Right lobe of liver (tissue), 6 donors: ENCODE measurements at regions not wholly inside any gene's neighbourhood (a gene's known extent, or its start where the extent isn't known, plus 50 kb on each side); places are given as distances from the start of the nearest gene placed in this dataset.

ENCODE experiments used
- ATAC-seq, 4 donors: fragments of 200-7000 bp; cut with Tn5 transposase; one replicate each; pipeline ENCODE4 v1.9.1; 2020; ENCODE audit warnings: mild to moderate bottlenecking in 4 of 4, moderate library complexity in 4 of 4
- DNase-seq, 3 donors: peaks; one replicate each; pipeline ENCODE4 v3.0.0-alpha.2; 2020
- H3K27ac ChIP-seq, 3 donors: fragments of 200-600 bp; one replicate each; pipeline ENCODE4 v1.8.0; 2022
- H3K27me3 ChIP-seq, 2 donors: fragments of 200-600 bp; one replicate each; pipeline ENCODE4 v1.8.0; 2022
- H3K36me3 ChIP-seq, 4 donors: fragments of 200-600 bp; sonication (generic) in 1 of 4; one replicate each; pipeline versions ENCODE4 v1.5.1 to v1.8.0; 2017 to 2022; ENCODE audit warnings: control low read depth in 1 of 4
- H3K4me1 ChIP-seq, 4 donors: fragments of 200-600 bp; sonication (generic) in 1 of 4; one replicate each; pipeline versions ENCODE4 v1.5.1 to v1.8.0; 2017 to 2022; ENCODE audit warnings: control low read depth in 1 of 4
- H3K4me3 ChIP-seq, 3 donors: fragments of 200-600 bp; one replicate each; pipeline ENCODE4 v1.8.0; 2022
- H3K9me3 ChIP-seq, 4 donors: fragments of 200-600 bp; sonication (generic) in 1 of 4; one replicate each; pipeline versions ENCODE4 v1.5.1 to v1.8.0; 2017 to 2022; ENCODE audit warnings: control low read depth in 1 of 4
- POLR2A ChIP-seq: fragments of 450-650 bp; IDR thresholded peaks from one replicate; pipeline ENCODE4 v1.6.1; 2017; ENCODE audit warnings: antibody characterized with exemption, mild to moderate bottlenecking
- WGBS: methylation state at CpG from one replicate; pipeline ENCODE4 v1.1.6; 2018; ENCODE audit warnings: low coverage, low lambda C conversion rate; ENCODE audit not compliant: insufficient coverage; ENCODE audit errors: missing lambda C conversion rate; 5-methylcytosine and 5-hydroxymethylcytosine counted together
- intact Hi-C, 2 donors: fragments of 100-400 bp; cut with DNase I; formaldehyde crosslinking; loops; one replicate each; pipeline versions ENCODE4 v1.11.2 to v1.14.1; 2022
- TF ChIP-seq, protein P1 (sequence below), 4 donors: fragments of 200-600 bp in 3 of 4; fragments of 450-650 bp in 1 of 4; IDR thresholded peaks; one replicate each; pipeline versions ENCODE4 v1.5.1 to v1.8.0; 2016 to 2022; ENCODE audit warnings: antibody characterized with exemption in 4 of 4, mild to moderate bottlenecking in 2 of 4
- donor health status: DM: no; HTN: yes; CAD: no.
- donor health status: DM: no; HTN: no; CAD: no.
- donor health status: DM: no; HTN: no; CAD: no.
- donor health status: DM: no; HTN: yes; CAD: no.
- donor health status: DM: no; HTN: yes; CAD: no.

- 40% methylated on average over 1 of the region's 1 CpG for WGBS
- ATAC-seq: no peak
- Histone ChIP-seq H3K4me3 (no peak overlapping the region), H3K27ac (no peak overlapping the region), H3K27me3 (no peaks in the 10 kb centered on the region), H3K4me1 (no peaks in the 10 kb centered on the region), H3K9me3 (no peaks in the 10 kb centered on the region), H3K36me3 (no peaks in the 10 kb centered on the region)
- TF ChIP-seq POLR2A: no peak
- TF ChIP-seq, protein P1, sequence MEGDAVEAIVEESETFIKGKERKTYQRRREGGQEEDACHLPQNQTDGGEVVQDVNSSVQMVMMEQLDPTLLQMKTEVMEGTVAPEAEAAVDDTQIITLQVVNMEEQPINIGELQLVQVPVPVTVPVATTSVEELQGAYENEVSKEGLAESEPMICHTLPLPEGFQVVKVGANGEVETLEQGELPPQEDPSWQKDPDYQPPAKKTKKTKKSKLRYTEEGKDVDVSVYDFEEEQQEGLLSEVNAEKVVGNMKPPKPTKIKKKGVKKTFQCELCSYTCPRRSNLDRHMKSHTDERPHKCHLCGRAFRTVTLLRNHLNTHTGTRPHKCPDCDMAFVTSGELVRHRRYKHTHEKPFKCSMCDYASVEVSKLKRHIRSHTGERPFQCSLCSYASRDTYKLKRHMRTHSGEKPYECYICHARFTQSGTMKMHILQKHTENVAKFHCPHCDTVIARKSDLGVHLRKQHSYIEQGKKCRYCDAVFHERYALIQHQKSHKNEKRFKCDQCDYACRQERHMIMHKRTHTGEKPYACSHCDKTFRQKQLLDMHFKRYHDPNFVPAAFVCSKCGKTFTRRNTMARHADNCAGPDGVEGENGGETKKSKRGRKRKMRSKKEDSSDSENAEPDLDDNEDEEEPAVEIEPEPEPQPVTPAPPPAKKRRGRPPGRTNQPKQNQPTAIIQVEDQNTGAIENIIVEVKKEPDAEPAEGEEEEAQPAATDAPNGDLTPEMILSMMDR (IDR thresholded peaks at IDR 0.05): no peak
- intact Hi-C loops: no loop called here
- DNase-seq: no peak
Measured at GRCh38 chr5:18142831-18143230, 508.6 kb downstream of the TAF11L14 start.

DNA sequence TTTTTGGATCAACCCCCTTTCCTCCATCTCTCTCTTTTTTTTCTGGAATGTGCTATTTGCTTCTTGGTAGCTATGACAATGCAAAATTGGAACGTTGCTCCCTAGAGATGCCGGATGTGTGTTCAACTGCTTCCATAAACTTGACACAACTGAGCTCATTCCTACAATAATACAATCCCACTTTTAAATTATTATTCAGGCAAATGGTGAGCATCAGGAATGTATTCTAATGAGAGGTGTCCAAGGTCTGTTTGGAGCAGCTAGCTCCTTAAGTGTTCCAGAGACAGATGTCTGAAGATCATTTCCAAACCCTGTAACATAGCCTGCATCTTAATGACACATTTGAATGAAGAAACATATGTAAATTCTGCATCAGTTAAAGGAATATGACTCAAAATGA, 518.4 kb downstream of the TAF11L14 start:
- Histone ChIP-seq H3K27ac (no peak overlapping the region), H3K4me3 (no peak overlapping the region), H3K36me3 (no peaks in the 10 kb centered on the region), H3K27me3 (no peaks in the 10 kb centered on the region), H3K4me1 (no peaks in the 10 kb centered on the region), H3K9me3 (no peaks in the 10 kb centered on the region)
- ATAC-seq (no peak), DNase-seq (no peak)
- intact Hi-C loops: no loop called here
- TF ChIP-seq, protein P1 (IDR thresholded peaks at IDR 0.05): no peak
- TF ChIP-seq POLR2A: no peak
- WGBS: 75% methylated on average over 2 of the region's 2 CpGs

- Histone ChIP-seq H3K27me3 (no peaks in the 10 kb centered on the region), H3K27ac (no peak overlapping the region), H3K4me3 (no peak overlapping the region), H3K36me3 (no peaks in the 10 kb centered on the region), H3K4me1 (no peaks in the 10 kb centered on the region), H3K9me3 (no peaks in the 10 kb centered on the region)
- DNase-seq: no peak
- no peak for ATAC-seq
- intact Hi-C loops: no loop called here
- 83% methylated on average over 2 of the region's 2 CpGs for WGBS
- TF ChIP-seq, protein P1 (IDR thresholded peaks at IDR 0.05): no peak
Measured at GRCh38 chr5:18158166-18158565, 523.9 kb downstream of the TAF11L14 start.

DNA sequence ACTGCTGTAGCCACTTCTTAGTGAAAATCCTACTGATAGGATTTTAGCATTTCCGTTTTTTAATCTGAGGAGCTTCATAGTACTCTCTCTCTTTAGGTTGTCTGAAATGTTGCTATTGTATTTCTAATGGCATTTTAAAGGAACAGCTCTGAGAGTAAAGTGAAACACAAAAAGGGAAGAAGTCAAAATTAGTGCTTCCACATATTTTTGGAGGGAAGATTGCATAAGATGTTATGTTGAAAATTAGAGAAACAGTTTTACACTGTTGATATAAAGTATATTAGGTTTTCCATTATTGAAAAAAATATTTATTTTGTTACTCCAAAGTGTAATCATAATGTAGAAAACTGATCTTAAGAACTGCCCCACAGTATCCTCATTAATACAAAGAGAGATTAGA, 525.1 kb downstream of the TAF11L14 start:
- H3K27ac ChIP-seq: no peak overlapping the region
- DNase-seq: no peak
- TF ChIP-seq POLR2A: no peak
- no peaks in the 10 kb centered on the region for H3K27me3 ChIP-seq
- ATAC-seq: peak in 1 of 4 donors; percentile 30
- no peak overlapping the region for H3K4me3 ChIP-seq
- H3K9me3 ChIP-seq: no peaks in the 10 kb centered on the region
- 35% methylated on average over 1 of the region's 1 CpG for WGBS
- intact Hi-C loops: no loop called here
- H3K36me3 ChIP-seq: no peaks in the 10 kb centered on the region
- H3K4me1 ChIP-seq: no peaks in the 10 kb centered on the region

GRCh38 chr5:18171684-18172083, 537.4 kb downstream of the TAF11L14 start:
- H3K9me3 ChIP-seq: no peaks in the 10 kb centered on the region
- no peak for ATAC-seq
- WGBS: 45% methylated on average over 3 of the region's 3 CpGs
- no peaks in the 10 kb centered on the region for H3K36me3 ChIP-seq
- H3K27me3 ChIP-seq: no peaks in the 10 kb centered on the region
- no peaks in the 10 kb centered on the region for H3K4me1 ChIP-seq
- no peak overlapping the region for H3K27ac ChIP-seq
- TF ChIP-seq, protein P1 (IDR thresholded peaks at IDR 0.05): no peak
- TF ChIP-seq POLR2A: no peak
- no peak overlapping the region for H3K4me3 ChIP-seq
- intact Hi-C loops: no loop called here
- no peak for DNase-seq
